Epithelial cell of esophagus (primary cell): ENCODE measurements at regions not wholly inside any gene's neighbourhood (a gene's known extent, or its start where the extent isn't known, plus 50 kb on each side); places are given as distances from the start of the nearest gene placed in this dataset.
A peak's percentile ranks its signal among the peaks of the same experiment; 100 is the strongest.

Experiments used
- DNase-seq: peaks from one replicate; pipeline ENCODE4 v3.0.0; 2010; ENCODE audit warnings: low read depth
- H3K4me3 ChIP-seq: 2 replicates; pipeline ENCODE4 v1.5.1; 2011; ENCODE audit warnings: mild to moderate bottlenecking, low read length, control low read depth
- TF ChIP-seq, protein P1 (sequence below): IDR thresholded peaks from 2 replicates; pipeline ENCODE4 v1.5.1; 2011; ENCODE audit warnings: low read depth, mild to moderate bottlenecking, low read length, control low read depth, inconsistent platforms; ENCODE audit not compliant: insufficient read depth; ENCODE audit errors: missing control alignments

GRCh38 chr2:185240796-185241195 is 497.8 kb upstream of the FSIP2 start:
- TF ChIP-seq, protein P1, sequence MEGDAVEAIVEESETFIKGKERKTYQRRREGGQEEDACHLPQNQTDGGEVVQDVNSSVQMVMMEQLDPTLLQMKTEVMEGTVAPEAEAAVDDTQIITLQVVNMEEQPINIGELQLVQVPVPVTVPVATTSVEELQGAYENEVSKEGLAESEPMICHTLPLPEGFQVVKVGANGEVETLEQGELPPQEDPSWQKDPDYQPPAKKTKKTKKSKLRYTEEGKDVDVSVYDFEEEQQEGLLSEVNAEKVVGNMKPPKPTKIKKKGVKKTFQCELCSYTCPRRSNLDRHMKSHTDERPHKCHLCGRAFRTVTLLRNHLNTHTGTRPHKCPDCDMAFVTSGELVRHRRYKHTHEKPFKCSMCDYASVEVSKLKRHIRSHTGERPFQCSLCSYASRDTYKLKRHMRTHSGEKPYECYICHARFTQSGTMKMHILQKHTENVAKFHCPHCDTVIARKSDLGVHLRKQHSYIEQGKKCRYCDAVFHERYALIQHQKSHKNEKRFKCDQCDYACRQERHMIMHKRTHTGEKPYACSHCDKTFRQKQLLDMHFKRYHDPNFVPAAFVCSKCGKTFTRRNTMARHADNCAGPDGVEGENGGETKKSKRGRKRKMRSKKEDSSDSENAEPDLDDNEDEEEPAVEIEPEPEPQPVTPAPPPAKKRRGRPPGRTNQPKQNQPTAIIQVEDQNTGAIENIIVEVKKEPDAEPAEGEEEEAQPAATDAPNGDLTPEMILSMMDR, result no peak
- H3K4me3 ChIP-seq, result no peak overlapping the region
- DNase-seq, result no peak

GRCh38 chr2:185241556-185241955 is 497.0 kb upstream of the FSIP2 start:
- TF ChIP-seq, protein P1, result no peak
- no peak overlapping the region for H3K4me3 ChIP-seq
- DNase-seq, result no peak

GRCh38 chr2:185242462-185242861 is 496.1 kb upstream of the FSIP2 start:
- TF ChIP-seq, protein P1, result no peak
- DNase-seq, result no peak
- no peak overlapping the region for H3K4me3 ChIP-seq

DNA sequence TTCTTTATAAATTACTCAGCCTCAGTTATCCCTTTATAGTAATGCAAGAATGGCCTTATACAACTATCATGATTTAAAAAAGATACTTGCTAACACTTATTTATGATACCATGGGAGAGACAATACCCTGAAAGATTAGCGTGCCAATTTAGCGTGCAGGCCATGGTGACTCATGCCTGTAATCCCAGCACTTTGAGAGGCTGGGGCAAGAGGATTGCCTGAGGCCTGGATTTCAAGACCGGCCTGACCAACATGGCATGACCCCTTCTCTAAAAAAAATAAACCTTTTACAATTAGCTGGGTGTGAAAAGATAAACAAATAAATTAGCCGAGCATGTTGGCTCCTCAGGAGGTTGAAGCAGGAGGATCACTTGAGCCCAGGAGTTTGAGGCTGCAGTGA is 493.4 kb upstream of the FSIP2 start:
- TF ChIP-seq, protein P1, result no peak
- no peak overlapping the region for H3K4me3 ChIP-seq
- DNase-seq, result no peak

DNA sequence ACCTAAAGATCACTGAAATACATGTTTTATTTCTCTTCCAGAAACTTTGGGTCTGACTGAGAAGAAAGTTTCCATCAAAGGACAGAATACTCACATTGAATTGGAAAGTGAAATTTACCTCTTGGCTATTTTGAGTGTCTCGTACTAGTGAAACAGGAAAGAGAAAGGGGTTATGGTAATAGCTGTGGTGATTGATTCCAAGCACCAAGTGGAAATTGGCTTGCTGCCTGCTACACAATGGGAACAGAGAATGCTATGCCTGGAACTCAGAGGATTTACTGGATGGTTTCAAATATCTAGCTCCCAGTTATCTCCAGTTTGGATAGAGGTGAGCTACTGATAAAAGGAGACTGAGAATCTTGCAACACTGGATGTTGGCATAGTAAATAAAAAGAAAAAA is 492.8 kb upstream of the FSIP2 start:
- no peak for DNase-seq
- no peak overlapping the region for H3K4me3 ChIP-seq
- TF ChIP-seq, protein P1, result no peak

DNA sequence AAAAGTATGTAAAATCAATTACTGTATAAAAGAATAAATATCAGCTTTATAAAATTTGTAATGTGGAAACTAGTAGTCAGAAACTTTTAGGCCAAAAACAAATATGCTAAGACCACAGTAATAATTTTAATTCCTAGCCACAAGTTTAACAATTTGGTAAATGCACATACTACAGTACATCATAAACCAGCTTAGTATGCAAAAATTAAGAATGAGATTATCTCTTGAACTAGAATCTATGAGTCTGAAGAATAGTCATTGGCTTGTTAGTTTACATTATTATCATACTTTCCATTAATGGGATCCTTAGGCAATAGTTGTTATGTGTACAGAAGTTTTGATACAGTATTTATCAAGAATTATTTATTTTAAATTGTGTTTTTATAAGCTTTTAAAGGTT is 491.9 kb upstream of the FSIP2 start:
- TF ChIP-seq, protein P1, result no peak
- no peak overlapping the region for H3K4me3 ChIP-seq
- DNase-seq, result no peak

GRCh38 chr2:185255566-185255965 is 483.0 kb upstream of the FSIP2 start:
- peak; percentile 39 for DNase-seq
- TF ChIP-seq, protein P1, result no peak
- H3K4me3 ChIP-seq, result no peak overlapping the region
